ENCODE measurements at regions not wholly inside any gene's neighbourhood (a gene's known extent, or its start where the extent isn't known, plus 50 kb on each side); places are given as distances from the start of the nearest gene placed in this dataset.
"Not testable (repeated sequence)": the region's sequence is repeated elsewhere in the genome, so short reads cannot be mapped to it uniquely, and the experiment has no call there.

DNA sequence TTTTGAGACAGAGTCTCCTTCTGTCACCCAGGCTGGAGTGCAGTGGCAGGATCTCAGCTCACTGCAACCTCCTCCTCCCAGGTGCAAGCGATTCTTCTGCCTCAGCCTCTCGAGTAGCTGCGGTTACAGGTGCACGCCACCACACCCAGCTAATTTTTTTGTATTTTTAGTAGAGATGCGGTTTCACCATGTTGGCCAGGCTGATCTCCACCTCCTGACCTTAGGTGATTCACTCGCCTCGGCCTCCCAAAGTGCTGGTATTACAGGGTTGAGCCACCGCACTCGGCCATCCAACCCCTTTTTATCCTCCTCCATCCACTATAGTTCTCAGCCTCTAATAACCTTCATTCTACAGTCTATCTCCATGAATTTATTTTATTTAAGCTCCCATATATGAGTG lies 617.3 kb upstream of the EDIL3 start:
- TF ChIP-seq, protein P1, sequence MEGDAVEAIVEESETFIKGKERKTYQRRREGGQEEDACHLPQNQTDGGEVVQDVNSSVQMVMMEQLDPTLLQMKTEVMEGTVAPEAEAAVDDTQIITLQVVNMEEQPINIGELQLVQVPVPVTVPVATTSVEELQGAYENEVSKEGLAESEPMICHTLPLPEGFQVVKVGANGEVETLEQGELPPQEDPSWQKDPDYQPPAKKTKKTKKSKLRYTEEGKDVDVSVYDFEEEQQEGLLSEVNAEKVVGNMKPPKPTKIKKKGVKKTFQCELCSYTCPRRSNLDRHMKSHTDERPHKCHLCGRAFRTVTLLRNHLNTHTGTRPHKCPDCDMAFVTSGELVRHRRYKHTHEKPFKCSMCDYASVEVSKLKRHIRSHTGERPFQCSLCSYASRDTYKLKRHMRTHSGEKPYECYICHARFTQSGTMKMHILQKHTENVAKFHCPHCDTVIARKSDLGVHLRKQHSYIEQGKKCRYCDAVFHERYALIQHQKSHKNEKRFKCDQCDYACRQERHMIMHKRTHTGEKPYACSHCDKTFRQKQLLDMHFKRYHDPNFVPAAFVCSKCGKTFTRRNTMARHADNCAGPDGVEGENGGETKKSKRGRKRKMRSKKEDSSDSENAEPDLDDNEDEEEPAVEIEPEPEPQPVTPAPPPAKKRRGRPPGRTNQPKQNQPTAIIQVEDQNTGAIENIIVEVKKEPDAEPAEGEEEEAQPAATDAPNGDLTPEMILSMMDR (IDR thresholded peaks at IDR 0.05; ENCODE audit: low read depth, low read length): not testable (repeated sequence)
- not testable (repeated sequence) for TF ChIP-seq POLR2A (IDR thresholded peaks at IDR 0.05; ENCODE audit: extremely low read depth, insufficient read length); MYC (IDR thresholded peaks at IDR 0.05; ENCODE audit: low read depth, low read length)

Data from NB4 (cell line).